Glutamatergic neuron (in vitro differentiated cells): ENCODE measurements at regions not wholly inside any gene's neighbourhood (a gene's known extent, or its start where the extent isn't known, plus 50 kb on each side); places are given as distances from the start of the nearest gene placed in this dataset.

Source experiments
- DNase-seq: peaks from one replicate; pipeline ENCODE4 v3.0.0; 2022
- H3K27ac Mint-ChIP-seq: one replicate; pipeline ENCODE4 v1.8.0; 2020; ENCODE audit warnings: mild to moderate bottlenecking, mixed read lengths, inconsistent platforms; ENCODE audit not compliant: unreplicated experiment
- H3K27me3 Mint-ChIP-seq: one replicate; pipeline ENCODE4 v1.8.0; 2020; ENCODE audit warnings: mild to moderate bottlenecking, moderate library complexity, mixed read lengths, inconsistent platforms; ENCODE audit not compliant: unreplicated experiment
- H3K36me3 Mint-ChIP-seq: one replicate; pipeline ENCODE4 v1.8.0; 2020; ENCODE audit warnings: mild to moderate bottlenecking, mixed read lengths, inconsistent platforms; ENCODE audit not compliant: unreplicated experiment
- H3K4me1 Mint-ChIP-seq: one replicate; pipeline ENCODE4 v1.8.0; 2020; ENCODE audit warnings: mild to moderate bottlenecking, low read depth, mixed read lengths, inconsistent platforms; ENCODE audit not compliant: unreplicated experiment
- H3K4me3 Mint-ChIP-seq: one replicate; pipeline ENCODE4 v1.8.0; 2020; ENCODE audit warnings: mild to moderate bottlenecking, mixed read lengths, inconsistent platforms; ENCODE audit not compliant: unreplicated experiment
- H3K9me3 Mint-ChIP-seq: one replicate; pipeline ENCODE4 v1.8.0; 2020; ENCODE audit warnings: mild to moderate bottlenecking, moderate library complexity, mixed read lengths, inconsistent platforms; ENCODE audit not compliant: unreplicated experiment
- TF ChIP-seq, protein P1 (sequence below): fragments of 200-600 bp; sonication (generic); IDR thresholded peaks from one replicate; pipeline ENCODE4 v1.5.0; 2021; ENCODE audit not compliant: partially characterized antibody, unreplicated experiment

DNA sequence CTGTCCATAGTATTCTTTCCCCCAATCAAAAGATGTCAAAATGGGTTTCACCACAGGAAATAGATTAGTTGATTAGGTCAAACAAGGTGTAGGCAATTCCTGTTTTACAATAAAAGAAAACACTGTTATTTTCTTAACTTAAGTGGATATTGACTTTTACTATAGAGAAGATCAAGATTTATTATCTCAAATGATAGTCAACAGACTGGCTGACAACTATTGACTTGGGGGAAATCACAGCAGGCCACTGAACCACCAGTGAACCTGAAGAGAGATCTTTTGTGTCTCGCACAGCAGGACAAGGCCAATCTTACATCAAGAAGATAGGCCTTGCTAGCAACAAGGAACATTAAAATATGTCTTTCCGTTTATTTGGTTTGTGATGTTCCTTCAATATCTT lies 1187.6 kb downstream of the SI start:
- no peak for DNase-seq
- no peaks in the 10 kb centered on the region for H3K4me1 Mint-ChIP-seq
- H3K27me3 Mint-ChIP-seq, result no peaks in the 10 kb centered on the region
- H3K27ac Mint-ChIP-seq, result no peak overlapping the region
- TF ChIP-seq, protein P1, sequence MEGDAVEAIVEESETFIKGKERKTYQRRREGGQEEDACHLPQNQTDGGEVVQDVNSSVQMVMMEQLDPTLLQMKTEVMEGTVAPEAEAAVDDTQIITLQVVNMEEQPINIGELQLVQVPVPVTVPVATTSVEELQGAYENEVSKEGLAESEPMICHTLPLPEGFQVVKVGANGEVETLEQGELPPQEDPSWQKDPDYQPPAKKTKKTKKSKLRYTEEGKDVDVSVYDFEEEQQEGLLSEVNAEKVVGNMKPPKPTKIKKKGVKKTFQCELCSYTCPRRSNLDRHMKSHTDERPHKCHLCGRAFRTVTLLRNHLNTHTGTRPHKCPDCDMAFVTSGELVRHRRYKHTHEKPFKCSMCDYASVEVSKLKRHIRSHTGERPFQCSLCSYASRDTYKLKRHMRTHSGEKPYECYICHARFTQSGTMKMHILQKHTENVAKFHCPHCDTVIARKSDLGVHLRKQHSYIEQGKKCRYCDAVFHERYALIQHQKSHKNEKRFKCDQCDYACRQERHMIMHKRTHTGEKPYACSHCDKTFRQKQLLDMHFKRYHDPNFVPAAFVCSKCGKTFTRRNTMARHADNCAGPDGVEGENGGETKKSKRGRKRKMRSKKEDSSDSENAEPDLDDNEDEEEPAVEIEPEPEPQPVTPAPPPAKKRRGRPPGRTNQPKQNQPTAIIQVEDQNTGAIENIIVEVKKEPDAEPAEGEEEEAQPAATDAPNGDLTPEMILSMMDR, result no peak
- H3K36me3 Mint-ChIP-seq, result no peaks in the 10 kb centered on the region
- no peaks in the 10 kb centered on the region for H3K9me3 Mint-ChIP-seq
- H3K4me3 Mint-ChIP-seq, result no peak overlapping the region

DNA sequence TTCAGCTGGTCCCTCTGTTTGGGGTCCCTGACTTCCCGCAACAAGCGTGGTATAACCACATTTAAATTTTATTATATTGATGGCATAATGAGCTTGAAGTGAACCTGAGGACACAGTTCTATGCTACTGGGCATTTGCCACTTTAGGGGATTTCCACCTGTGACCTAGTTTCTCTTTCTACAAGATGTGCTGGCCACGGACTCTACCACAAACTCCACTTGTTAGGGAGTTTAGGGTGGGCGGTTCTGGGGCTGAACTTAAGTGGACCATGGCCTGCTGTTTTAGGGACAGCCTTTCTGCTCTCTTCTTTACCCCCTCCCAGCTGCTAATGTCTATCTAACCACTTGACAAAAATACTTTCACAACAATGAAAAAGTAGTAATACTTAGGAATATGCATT lies 1199.1 kb downstream of the SI start:
- Mint-ChIP-seq H3K27me3 (no peaks in the 10 kb centered on the region), H3K27ac (no peak overlapping the region)
- DNase-seq, result no peak

DNA sequence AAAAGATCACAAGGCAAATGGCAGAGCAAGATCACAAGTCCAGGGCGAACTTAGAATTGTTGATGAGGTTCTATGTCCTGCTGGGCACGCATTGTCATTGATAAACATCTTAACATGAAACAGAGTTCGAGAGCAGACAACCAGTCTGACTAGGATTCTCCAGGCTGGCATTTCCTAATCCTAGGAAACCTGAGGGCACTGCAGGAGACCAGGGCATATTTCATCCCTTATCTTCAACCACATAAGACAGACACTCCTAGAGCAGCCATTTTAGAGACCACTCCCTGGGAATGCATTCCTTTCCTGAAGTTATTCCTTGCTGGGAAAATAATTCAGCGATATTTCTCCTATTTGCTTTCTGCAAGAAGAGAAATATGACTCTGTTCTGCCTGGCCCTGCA lies 1199.9 kb downstream of the SI start:
- DNase-seq, result no peak
- TF ChIP-seq, protein P1, result no peak
- H3K4me3 Mint-ChIP-seq, result no peak overlapping the region
- H3K27me3 Mint-ChIP-seq, result no peaks in the 10 kb centered on the region
- H3K4me1 Mint-ChIP-seq, result no peaks in the 10 kb centered on the region
- no peak overlapping the region for H3K27ac Mint-ChIP-seq
- H3K36me3 Mint-ChIP-seq, result no peaks in the 10 kb centered on the region
- no peaks in the 10 kb centered on the region for H3K9me3 Mint-ChIP-seq

More for the DNA sequence above, 1199.1 kb downstream of the SI start:
- Mint-ChIP-seq H3K4me1 (no peaks in the 10 kb centered on the region), H3K9me3 (no peaks in the 10 kb centered on the region), H3K4me3 (no peak overlapping the region), H3K36me3 (no peaks in the 10 kb centered on the region)
- TF ChIP-seq, protein P1, result no peak

DNA sequence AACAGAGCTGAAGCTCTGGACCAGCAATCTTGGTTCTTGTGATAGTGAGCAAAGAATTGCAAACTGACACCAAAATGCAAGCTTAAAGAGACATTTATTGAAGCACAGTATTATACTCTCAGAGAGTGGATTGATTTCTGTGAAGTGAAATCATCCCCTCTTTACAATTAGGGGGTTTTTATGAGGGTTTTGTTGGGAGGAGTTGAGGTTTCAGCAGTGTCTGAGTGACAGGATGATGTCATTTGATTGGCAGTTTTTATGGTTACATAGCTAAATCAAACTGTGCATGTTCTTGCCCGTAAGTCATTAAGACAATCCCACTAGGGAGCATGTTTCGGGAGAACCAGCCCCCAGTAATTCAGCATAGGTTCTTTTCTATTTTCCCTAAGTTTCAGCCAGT lies 1200.5 kb downstream of the SI start:
- TF ChIP-seq, protein P1, result no peak
- Mint-ChIP-seq H3K27ac (no peak overlapping the region), H3K4me3 (no peak overlapping the region), H3K36me3 (no peaks in the 10 kb centered on the region), H3K4me1 (no peaks in the 10 kb centered on the region), H3K9me3 (no peaks in the 10 kb centered on the region), H3K27me3 (no peaks in the 10 kb centered on the region)
- DNase-seq, result no peak

DNA sequence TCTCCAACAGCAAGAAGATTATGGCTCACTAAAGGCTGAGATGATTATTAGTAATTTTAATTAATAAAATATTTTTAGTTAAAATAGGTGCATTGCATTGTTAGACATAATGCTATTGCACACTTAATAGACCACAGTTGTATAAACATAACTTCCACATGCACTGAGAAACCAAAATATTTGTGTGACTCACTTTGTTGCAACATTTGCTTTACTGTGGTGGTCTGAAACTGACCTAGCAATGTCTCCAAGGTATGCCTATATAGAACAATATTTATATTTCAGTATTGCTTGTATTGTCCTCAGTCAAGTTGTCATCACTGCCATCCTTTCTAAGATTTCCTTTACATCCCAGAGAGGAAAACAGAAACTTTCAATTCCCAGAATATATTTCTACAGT lies 1215.2 kb downstream of the SI start:
- Mint-ChIP-seq H3K4me1 (no peaks in the 10 kb centered on the region), H3K27me3 (no peaks in the 10 kb centered on the region), H3K4me3 (no peak overlapping the region), H3K27ac (no peak overlapping the region), H3K9me3 (no peaks in the 10 kb centered on the region), H3K36me3 (no peaks in the 10 kb centered on the region)
- no peak for DNase-seq
- TF ChIP-seq, protein P1, result no peak
